Lower lobe of right lung (tissue), 2 donors: ENCODE measurements at regions not wholly inside any gene's neighbourhood (a gene's known extent, or its start where the extent isn't known, plus 50 kb on each side); places are given as distances from the start of the nearest gene placed in this dataset.

Source experiments
- ATAC-seq, 2 donors: fragments of 200-7000 bp; cut with Tn5 transposase; one replicate each; pipeline ENCODE4 v1.9.1; 2020 to 2022; ENCODE audit warnings: mild to moderate bottlenecking in 2 of 2, moderate library complexity in 2 of 2
- DNase-seq: peaks from one replicate; pipeline ENCODE4 v3.0.0-alpha.2; 2020
- H3K27ac ChIP-seq: fragments of 200-600 bp; one replicate; pipeline ENCODE4 v1.8.0; 2022
- H3K27me3 ChIP-seq: fragments of 200-600 bp; one replicate; pipeline ENCODE4 v1.8.0; 2022; ENCODE audit warnings: low read depth
- H3K36me3 ChIP-seq: fragments of 200-600 bp; one replicate; pipeline ENCODE4 v1.8.0; 2022; ENCODE audit warnings: mild to moderate bottlenecking
- H3K4me1 ChIP-seq: fragments of 200-600 bp; one replicate; pipeline ENCODE4 v1.8.0; 2022
- H3K4me3 ChIP-seq: fragments of 200-600 bp; one replicate; pipeline ENCODE4 v1.8.0; 2022; ENCODE audit warnings: mild to moderate bottlenecking
- H3K9me3 ChIP-seq: fragments of 200-600 bp; one replicate; pipeline ENCODE4 v1.8.0; 2022
- intact Hi-C: fragments of 100-400 bp; cut with DNase I; formaldehyde crosslinking; loops from one replicate; pipeline ENCODE4 v1.11.0; 2022
- TF ChIP-seq, protein P1 (sequence below): fragments of 200-600 bp; IDR thresholded peaks from one replicate; pipeline ENCODE4 v1.8.0; 2022; ENCODE audit warnings: antibody characterized with exemption, mild to moderate bottlenecking
- donor health status: DM: no; HTN: yes; CAD: no; lungs with severe emphysema.

DNA sequence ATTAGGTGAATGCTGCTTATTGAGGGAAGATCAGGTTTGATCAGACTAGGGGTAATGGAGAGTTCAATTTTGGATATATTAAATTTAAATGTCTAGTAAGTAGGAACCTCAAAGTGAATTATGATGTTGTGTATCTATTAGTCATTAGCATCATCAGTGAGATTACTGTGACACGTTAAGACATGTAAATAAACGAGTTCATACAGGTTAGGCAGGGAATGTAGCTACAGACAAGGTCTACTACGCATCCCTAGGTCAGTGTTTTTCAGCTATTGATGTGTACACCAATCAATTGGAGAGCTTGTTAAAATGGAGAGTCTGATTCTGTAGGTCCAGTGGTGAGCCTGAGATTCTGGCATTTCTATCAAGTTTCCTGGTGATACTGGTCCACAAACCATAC, 120.1 kb upstream of the LRRC4C start:
- Histone ChIP-seq H3K9me3 (no peaks in the 10 kb centered on the region), H3K36me3 (no peaks in the 10 kb centered on the region), H3K4me1 (no peaks in the 10 kb centered on the region), H3K27me3 (no peaks in the 10 kb centered on the region), H3K4me3 (no peak overlapping the region), H3K27ac (no peak overlapping the region)
- TF ChIP-seq, protein P1, sequence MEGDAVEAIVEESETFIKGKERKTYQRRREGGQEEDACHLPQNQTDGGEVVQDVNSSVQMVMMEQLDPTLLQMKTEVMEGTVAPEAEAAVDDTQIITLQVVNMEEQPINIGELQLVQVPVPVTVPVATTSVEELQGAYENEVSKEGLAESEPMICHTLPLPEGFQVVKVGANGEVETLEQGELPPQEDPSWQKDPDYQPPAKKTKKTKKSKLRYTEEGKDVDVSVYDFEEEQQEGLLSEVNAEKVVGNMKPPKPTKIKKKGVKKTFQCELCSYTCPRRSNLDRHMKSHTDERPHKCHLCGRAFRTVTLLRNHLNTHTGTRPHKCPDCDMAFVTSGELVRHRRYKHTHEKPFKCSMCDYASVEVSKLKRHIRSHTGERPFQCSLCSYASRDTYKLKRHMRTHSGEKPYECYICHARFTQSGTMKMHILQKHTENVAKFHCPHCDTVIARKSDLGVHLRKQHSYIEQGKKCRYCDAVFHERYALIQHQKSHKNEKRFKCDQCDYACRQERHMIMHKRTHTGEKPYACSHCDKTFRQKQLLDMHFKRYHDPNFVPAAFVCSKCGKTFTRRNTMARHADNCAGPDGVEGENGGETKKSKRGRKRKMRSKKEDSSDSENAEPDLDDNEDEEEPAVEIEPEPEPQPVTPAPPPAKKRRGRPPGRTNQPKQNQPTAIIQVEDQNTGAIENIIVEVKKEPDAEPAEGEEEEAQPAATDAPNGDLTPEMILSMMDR = no peak
- ATAC-seq (no peak), DNase-seq (no peak)
- intact Hi-C loops = no loop called here

DNA sequence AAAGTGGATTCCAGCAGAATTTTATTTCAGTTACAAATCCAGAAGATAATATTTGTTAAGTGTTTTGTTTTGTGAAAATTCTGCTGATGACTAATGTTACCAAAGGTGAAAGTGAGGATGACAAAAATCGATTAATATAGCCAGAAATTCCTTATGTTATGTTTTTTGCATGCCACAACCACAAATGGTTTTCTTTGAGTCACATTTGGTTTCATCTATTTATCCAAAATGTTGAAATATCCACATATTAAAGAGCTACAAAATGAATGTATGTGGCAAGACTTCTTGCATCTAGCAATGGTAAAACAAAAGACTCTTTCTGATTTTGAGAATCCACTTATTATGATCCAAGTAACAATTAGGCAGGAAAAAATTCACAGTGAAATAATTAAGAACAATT, 150.1 kb upstream of the LRRC4C start:
- H3K4me3 ChIP-seq = no peak overlapping the region
- DNase-seq (no peak), ATAC-seq (no peak)
- TF ChIP-seq, protein P1 = no peak
- intact Hi-C loops = no loop called here
- no peaks in the 10 kb centered on the region for H3K36me3 ChIP-seq
- H3K27me3 ChIP-seq = no peaks in the 10 kb centered on the region
- H3K4me1 ChIP-seq = no peaks in the 10 kb centered on the region
- H3K9me3 ChIP-seq = no peaks in the 10 kb centered on the region
- H3K27ac ChIP-seq = no peak overlapping the region

DNA sequence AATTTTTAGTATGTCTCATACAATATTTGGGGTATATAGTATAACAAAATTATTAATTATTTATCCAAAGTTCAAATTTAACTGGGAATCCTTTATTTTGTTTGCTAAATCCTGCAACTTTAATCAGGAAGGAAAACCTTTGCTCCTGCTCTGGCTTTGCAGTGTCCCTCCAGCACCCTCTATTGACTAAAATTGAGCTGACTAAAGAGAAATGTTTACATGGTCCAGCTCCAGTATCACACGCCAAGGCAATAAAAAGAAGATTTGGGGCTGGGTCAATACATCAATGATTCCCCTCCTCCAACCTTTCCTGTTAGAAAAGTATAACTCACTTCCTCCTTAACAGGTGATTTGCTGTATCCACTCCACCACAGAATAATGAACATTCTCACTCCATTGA, 153.0 kb upstream of the LRRC4C start:
- DNase-seq (no peak), ATAC-seq (no peak)
- Histone ChIP-seq H3K27me3 (no peaks in the 10 kb centered on the region), H3K4me3 (no peak overlapping the region), H3K4me1 (no peaks in the 10 kb centered on the region), H3K36me3 (no peaks in the 10 kb centered on the region), H3K9me3 (no peaks in the 10 kb centered on the region), H3K27ac (no peak overlapping the region)
- intact Hi-C loops = no loop called here
- TF ChIP-seq, protein P1 = no peak

DNA sequence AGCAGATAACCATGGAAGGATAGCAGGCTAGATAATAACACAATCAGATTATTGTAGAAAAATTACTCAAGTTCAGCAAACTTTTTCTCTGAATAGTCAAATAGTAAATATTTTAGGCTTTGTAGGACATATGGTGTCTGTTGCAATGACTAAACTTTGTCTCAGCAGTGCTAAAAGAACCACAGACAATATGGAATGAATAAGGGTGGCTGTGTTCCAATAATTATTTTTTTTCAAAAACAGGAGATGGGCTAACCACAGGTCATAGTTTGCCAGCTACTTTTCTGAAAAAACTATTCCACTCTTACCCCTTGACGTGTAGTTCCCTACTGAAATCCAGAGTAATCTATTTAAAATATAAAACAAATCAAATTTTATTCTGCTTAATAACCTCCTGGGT, 153.9 kb upstream of the LRRC4C start:
- no peaks in the 10 kb centered on the region for H3K36me3 ChIP-seq
- DNase-seq (no peak), ATAC-seq (no peak)
- no peaks in the 10 kb centered on the region for H3K9me3 ChIP-seq
- intact Hi-C loops = no loop called here
- H3K4me1 ChIP-seq = no peaks in the 10 kb centered on the region
- TF ChIP-seq, protein P1 = no peak
- no peak overlapping the region for H3K27ac ChIP-seq
- no peak overlapping the region for H3K4me3 ChIP-seq
- no peaks in the 10 kb centered on the region for H3K27me3 ChIP-seq

DNA sequence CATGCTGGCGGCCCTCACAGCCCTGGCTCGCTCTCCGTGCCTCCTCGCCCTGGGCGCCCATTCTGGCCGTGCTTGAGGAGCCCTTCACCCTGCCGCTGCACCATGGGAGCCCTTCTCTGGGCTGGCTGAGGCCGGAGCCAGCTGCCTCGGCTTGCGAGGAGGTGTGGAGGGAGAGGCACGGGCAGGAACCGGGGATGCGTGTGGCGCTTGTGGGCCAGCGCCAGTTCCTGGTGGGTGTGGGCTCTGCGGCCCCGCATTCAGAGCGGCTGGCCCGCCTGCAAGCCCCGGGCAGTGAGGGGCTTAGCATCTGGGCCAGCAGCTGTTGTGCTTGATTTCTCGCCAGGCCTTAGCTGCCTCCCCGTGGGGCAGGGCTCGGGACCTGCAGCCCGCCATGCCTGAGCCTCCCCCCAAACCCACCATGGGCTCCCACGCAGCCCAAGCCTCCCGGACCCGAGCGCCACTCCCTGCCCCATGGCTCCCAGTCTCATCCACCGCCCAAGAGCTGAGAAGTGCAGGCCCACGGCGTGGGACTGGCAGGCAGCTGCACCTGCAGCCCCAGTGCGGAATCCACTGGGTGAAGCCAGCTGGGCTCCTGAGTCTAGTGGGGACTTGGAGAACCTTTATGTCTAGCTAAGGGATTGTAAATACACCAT, 163.4 kb upstream of the LRRC4C start:
- intact Hi-C loops = no loop called here
- H3K4me1 ChIP-seq = no peaks in the 10 kb centered on the region
- DNase-seq (no peak), ATAC-seq (no peak)
- no peak overlapping the region for H3K4me3 ChIP-seq
- no peaks in the 10 kb centered on the region for H3K9me3 ChIP-seq
- no peak overlapping the region for H3K27ac ChIP-seq
- no peaks in the 10 kb centered on the region for H3K27me3 ChIP-seq
- no peaks in the 10 kb centered on the region for H3K36me3 ChIP-seq
- TF ChIP-seq, protein P1 = no peak

DNA sequence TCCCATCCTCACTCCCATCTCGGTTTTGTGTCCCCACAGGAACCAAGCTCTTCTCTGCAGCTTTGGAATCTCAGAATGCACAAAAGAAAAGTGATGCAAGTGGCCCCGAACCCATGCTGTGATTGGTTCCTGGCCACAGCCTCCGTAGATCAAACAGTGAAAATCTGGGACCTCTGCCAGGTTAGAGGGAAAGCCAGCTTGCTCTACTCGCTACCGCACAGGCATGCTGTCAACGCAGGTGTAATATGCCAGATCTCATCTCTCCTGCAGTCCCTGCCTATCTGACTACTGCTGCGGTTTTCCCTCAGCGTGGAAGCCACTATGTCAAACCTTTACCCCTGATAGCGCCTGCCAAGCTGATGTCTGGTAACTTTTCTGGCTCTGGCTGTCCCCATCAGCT, 200.5 kb upstream of the LRRC4C start:
- ATAC-seq (no peak), DNase-seq (no peak)
- TF ChIP-seq, protein P1 = no peak
- Histone ChIP-seq H3K9me3 (no peaks in the 10 kb centered on the region), H3K27ac (no peak overlapping the region), H3K4me1 (no peaks in the 10 kb centered on the region), H3K27me3 (no peaks in the 10 kb centered on the region), H3K4me3 (no peak overlapping the region), H3K36me3 (no peaks in the 10 kb centered on the region)
- intact Hi-C loops = no loop called here
